GM19438 (cell line): ENCODE measurements at regions not wholly inside any gene's neighbourhood (a gene's known extent, or its start where the extent isn't known, plus 50 kb on each side); places are given as distances from the start of the nearest gene placed in this dataset.

ENCODE experiments used
- ATAC-seq: cut with Tn5 transposase; IDR thresholded peaks from one replicate; pipeline ENCODE4 v1.9.1; 2021; ENCODE audit warnings: low read depth; ENCODE audit not compliant: unreplicated experiment

- ATAC-seq, result no peak
These were observed 288.2 kb upstream of the SEMA3D start for GRCh38 chr7:85475071-85475470.

DNA sequence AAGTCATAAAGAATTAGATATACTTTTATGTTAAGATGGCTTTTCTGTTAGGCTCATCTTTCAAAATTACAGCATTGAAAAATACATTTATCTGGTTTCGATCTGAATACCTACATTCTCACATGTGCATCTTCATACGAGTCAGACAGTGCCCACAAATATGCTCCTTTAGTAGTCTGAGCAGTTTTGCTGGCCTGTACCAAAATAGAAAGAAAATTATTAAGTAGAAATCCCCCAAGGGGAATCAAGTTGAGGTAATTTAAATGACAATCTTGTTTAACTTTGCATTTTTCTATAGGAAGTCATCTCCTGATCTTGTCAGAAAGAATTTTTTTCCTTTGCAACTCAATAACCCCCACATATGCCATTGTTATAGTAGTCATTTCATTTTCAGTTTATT, 287.4 kb upstream of the SEMA3D start:
- no peak for ATAC-seq

DNA sequence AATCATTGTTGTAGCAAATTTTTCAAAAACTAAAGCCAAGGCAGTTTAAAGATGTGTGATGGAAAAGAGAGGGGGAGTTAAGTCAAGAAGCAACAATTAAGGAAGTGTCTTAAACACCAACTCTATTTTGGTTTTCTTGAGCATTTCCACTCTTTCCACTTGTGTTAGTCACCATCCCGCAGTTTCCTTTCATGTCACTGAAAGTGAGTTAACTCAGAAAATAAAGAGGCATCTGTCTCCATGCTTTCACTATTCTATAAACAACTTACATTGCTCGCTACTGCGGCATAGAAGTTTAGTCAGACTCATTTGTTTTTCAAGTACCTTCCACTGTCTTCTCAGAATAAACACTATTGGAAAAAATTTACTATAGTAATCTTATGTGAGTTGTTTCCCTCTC, 284.9 kb upstream of the SEMA3D start:
- ATAC-seq, result no peak

DNA sequence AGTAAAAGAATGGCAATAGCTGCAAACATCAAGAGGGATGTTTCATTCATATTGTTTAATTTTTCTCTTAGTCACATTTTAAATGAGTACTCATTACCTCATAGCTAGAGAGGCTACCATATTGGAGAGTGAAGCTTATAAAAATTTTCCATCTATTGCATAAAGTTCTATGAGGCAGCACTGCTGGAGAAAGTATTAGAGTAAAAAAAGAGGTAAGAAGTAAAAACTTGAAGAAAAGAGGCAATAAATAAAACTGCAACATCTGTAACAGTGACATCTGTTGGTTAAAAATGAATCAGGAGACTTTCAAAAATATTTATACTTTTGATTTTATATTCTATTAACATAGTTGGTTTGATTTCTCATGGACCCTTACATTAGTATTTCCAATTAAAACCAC, 284.5 kb upstream of the SEMA3D start:
- ATAC-seq, result no peak

DNA sequence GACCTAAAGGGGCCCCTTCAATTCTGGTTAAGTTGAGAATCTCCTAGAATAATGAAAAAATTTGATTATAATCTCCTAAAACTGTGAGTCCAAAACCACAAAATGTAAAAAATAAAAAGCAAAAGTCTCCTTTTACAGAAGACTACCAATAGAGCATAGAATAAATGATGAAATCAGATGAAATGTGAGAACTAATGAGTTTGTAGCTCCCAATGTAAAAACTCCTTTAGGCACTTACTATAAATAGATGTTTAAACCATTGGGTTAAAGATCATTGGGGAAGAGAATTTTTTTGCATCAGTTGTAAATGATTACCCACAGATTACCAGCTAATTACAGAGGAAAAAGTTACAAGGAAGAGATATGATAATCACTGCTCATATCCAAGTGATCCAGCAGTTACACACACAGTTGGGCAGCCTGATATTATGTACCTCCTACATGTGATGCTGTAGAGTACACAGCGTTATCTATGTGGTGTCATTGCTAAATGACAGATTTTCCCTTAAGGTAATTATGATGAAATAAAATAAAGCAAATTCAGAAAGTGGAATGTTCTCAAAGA, 282.7 kb upstream of the SEMA3D start:
- ATAC-seq, result no peak

- ATAC-seq, result no peak
These were observed 277.3 kb upstream of the SEMA3D start for GRCh38 chr7:85464042-85464651.

- ATAC-seq, result no peak
These were observed 275.8 kb upstream of the SEMA3D start for GRCh38 chr7:85462671-85463070.

DNA sequence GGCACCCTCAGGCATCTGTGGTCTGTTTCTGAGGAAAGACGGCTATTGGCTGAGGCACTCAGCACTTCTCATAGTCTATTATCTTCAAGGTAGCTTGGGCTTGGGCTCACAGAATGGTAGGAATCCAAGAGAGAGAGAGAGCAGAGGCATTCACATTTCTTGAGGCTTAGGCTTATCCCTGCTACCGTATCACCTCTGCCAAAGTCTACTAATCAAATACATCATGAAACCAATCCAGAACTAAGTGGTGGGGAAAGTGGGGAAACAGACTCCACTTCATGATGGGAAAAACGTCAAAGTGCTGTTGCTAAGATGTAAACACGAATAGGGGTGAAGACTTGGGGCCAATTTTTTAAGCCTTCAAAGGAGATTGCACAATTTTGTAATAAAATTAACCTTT, 271.1 kb upstream of the SEMA3D start:
- no peak for ATAC-seq

- ATAC-seq, result no peak
These were observed 269.4 kb upstream of the SEMA3D start for GRCh38 chr7:85456254-85456653.

- ATAC-seq, result no peak
These were observed 268.0 kb upstream of the SEMA3D start for GRCh38 chr7:85454904-85455303.

GRCh38 chr7:85452674-85453073, 265.8 kb upstream of the SEMA3D start:
- ATAC-seq, result no peak

DNA sequence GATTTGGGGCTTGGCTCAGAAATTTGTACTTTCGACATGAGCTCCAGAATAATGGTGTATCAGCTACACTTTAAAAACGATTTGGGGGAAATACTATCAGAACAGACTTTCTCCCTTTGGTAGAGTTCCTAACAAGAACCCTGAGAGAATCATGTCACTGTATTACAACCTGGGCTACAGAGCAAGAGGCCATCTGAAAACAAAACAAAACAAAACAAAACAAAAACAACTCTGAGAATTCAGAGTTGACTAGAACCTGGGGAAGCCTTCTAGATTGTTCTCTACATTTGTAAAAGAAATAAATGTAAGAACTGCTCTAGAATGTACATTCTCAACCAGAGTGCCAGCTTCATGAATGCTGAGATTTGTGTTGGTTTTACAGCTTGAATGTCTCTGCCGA, 262.6 kb upstream of the SEMA3D start:
- ATAC-seq, result no peak

DNA sequence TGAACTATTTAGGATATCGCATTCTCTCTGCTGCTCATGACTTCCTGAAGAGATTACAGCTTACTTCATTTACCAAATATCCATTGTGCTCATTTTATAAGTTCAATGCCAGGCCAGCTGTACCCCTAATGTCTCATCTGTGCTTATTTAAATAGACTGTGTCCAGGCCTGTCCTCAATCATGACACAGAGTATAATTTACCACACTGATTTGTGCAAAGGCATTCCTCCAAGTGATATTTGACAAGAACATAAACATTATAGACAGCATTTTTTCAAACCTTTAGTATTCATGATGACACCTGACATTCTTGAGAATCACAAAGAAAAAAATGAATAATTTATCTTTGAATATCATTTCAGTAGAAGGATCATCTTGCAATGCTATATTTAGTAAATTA, 260.1 kb upstream of the SEMA3D start:
- ATAC-seq, result no peak

- ATAC-seq, result no peak
These were observed 239.7 kb upstream of the SEMA3D start for GRCh38 chr7:85426487-85426960.

DNA sequence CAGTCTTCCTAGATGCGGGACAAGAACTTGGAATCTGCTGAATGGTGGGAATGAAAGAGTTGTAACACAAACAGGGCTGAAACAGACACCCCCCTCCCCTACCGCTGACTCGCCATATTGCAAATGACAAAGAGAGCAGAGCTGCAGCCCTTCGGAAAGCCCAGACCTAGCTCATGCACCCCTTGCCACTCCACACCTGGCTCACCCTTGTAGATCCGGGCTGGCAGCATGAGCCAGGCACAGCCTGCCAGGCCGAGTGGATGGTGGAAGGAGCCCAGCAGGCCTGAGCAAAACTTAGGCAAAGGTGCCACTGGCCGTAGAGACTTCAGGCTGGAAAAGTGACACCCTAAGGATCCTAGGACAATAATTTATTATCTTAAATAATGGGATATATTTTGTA, 237.4 kb upstream of the SEMA3D start:
- ATAC-seq, result no peak

GRCh38 chr7:85423209-85423895, 236.5 kb upstream of the SEMA3D start:
- no peak for ATAC-seq

- ATAC-seq, result no peak
These were observed 228.9 kb upstream of the SEMA3D start for GRCh38 chr7:85415743-85416142.

DNA sequence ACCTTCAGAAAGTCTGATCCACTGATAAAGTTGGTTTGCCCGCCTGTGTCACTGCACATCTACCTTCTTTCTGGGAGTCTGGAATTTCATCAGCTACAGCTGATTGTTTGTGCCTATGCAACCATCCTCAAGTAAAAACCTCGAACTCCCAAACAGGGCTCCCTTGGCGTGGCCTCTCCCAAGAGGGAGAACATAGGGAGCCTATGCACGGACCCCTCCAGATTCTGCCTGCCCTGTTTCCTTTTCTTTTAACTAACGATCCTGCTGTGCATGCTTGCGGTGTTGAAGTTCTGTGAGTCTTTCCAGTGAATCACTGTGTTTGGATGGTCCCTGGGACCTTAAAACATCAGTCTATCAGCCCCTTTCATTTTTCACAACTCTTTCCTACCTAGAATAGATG, 226.9 kb upstream of the SEMA3D start:
- ATAC-seq, result no peak

DNA sequence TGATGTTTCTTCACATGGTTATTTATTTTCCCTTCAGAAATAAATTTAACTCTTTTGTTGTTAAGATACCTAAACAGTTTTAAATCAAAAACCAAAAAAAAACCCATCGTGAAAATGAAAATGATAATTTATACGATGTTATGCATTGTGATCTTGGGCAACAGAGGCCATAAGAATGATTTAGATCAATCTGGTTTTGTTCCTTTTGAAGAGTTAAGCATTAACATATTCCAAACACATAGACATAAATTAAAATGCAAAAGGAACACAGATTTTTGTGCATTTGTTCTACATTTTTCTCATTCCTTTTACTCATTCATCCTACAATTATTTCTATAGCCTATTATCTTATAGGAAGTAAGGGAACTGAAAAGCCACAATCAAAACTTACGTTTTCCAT, 226.1 kb upstream of the SEMA3D start:
- no peak for ATAC-seq

DNA sequence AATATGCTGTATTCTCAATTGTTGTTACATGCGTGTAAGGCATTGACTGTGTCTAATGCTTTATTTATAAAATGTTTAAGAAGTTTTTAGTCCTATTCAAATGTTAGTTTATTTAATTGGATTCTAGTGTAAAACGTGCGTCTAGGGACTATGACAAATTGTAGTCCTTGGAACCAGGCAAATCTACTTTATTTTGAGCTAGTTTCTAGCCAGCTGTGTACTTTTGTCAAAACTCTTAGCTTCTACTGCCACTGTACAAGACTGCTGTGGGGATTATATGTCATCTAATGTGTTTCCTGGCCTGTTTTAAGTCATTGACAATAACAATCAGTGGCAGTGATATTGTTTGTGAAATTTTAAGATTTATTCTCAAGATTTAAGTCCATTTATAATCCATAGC, 220.5 kb upstream of the SEMA3D start:
- ATAC-seq, result no peak

GRCh38 chr7:85405016-85405902, 218.4 kb upstream of the SEMA3D start:
- ATAC-seq, result no peak
